ENCODE measurements at regions not wholly inside any gene's neighbourhood (a gene's known extent, or its start where the extent isn't known, plus 50 kb on each side); places are given as distances from the start of the nearest gene placed in this dataset.

GRCh38 chr20:58011947-58012610 lies 216.4 kb downstream of the ANKRD60 start:
- TF ChIP-seq CTCF (conservative IDR thresholded peaks at IDR 0.05; ENCODE audit: low read depth, low read length) (no peak), EZH2 (IDR thresholded peaks at IDR 0.05; ENCODE audit: low read length, unreplicated experiment) (no peak), EZH2phosphoT487 (IDR thresholded peaks at IDR 0.05; ENCODE audit: borderline replicate concordance, low read length) (no peak)
